H9 (cell line): ENCODE measurements at regions not wholly inside any gene's neighbourhood (a gene's known extent, or its start where the extent isn't known, plus 50 kb on each side); places are given as distances from the start of the nearest gene placed in this dataset.

Experiments
- DNase-seq: peaks from one replicate; pipeline ENCODE4 v3.0.0-alpha.2; 2017
- H2AFZ ChIP-seq: one replicate; pipeline ENCODE4 v1.6.1; 2013; ENCODE audit warnings: mild to moderate bottlenecking, low read length, control low read depth, moderate library complexity
- H2AK5ac ChIP-seq: 2 replicates; pipeline ENCODE4 v1.6.1; 2013; ENCODE audit warnings: low read length, control low read depth, mixed read lengths; ENCODE audit not compliant: insufficient read length
- H2BK120ac ChIP-seq: one replicate; pipeline ENCODE4 v1.6.1; 2013; ENCODE audit warnings: low read depth, mild to moderate bottlenecking, low read length, control low read depth, inconsistent platforms; ENCODE audit not compliant: poor library complexity, severe bottlenecking
- H2BK12ac ChIP-seq: 2 replicates; pipeline ENCODE4 v1.6.1; 2013; ENCODE audit warnings: low read length, control low read depth, mixed read lengths, low read depth; ENCODE audit not compliant: insufficient read length
- H2BK15ac ChIP-seq: 2 replicates; pipeline ENCODE4 v1.6.1; 2013; ENCODE audit warnings: low read depth, low read length, control low read depth
- H2BK20ac ChIP-seq: one replicate; pipeline ENCODE4 v1.6.1; 2013; ENCODE audit warnings: low read depth, mild to moderate bottlenecking, low read length, control low read depth, inconsistent platforms; ENCODE audit not compliant: poor library complexity, severe bottlenecking
- H2BK5ac ChIP-seq: 2 replicates; pipeline ENCODE4 v1.6.1; 2013; ENCODE audit warnings: low read length, control low read depth, mixed read lengths; ENCODE audit not compliant: insufficient read length
- H3K14ac ChIP-seq: 2 replicates; pipeline ENCODE4 v1.6.1; 2013; ENCODE audit warnings: low read length, control low read depth; ENCODE audit not compliant: insufficient read depth
- H3K18ac ChIP-seq: 2 replicates; pipeline ENCODE4 v1.6.1; 2013; ENCODE audit warnings: low read depth, mild to moderate bottlenecking, mixed read lengths, low read length, control low read depth; ENCODE audit not compliant: insufficient read length
- H3K23ac ChIP-seq: 2 replicates; pipeline ENCODE4 v1.6.1; 2013; ENCODE audit warnings: low read length, control low read depth, mixed read lengths, low read depth; ENCODE audit not compliant: insufficient read length
- H3K23me2 ChIP-seq: 2 replicates; pipeline ENCODE4 v1.6.1; 2013; ENCODE audit warnings: low read depth, mild to moderate bottlenecking, mixed read lengths, low read length, control low read depth; ENCODE audit not compliant: insufficient read length, poor library complexity, severe bottlenecking
- H3K27ac ChIP-seq: 2 replicates; pipeline ENCODE4 v1.5.1; 2013; ENCODE audit warnings: low read length, control low read depth, mixed read lengths, low read depth; ENCODE audit not compliant: insufficient read length
- H3K27me3 ChIP-seq: 2 replicates; pipeline ENCODE4 v1.6.1; 2013; ENCODE audit warnings: low read length, control low read depth, inconsistent platforms; ENCODE audit not compliant: insufficient read depth
- H3K4ac ChIP-seq: 2 replicates; pipeline ENCODE4 v1.6.1; 2013; ENCODE audit warnings: low read depth, mild to moderate bottlenecking, control low read depth, inconsistent platforms, low read length, moderate library complexity
- H3K4me1 ChIP-seq: 2 replicates; pipeline ENCODE4 v1.6.1; 2013; ENCODE audit warnings: low read length, control low read depth, inconsistent platforms; ENCODE audit not compliant: insufficient read depth
- H3K4me2 ChIP-seq: 2 replicates; pipeline ENCODE4 v1.6.1; 2013; ENCODE audit warnings: low read length, control low read depth, mixed read lengths; ENCODE audit not compliant: insufficient read length, insufficient read depth
- H3K56ac ChIP-seq: 2 replicates; pipeline ENCODE4 v1.6.1; 2013; ENCODE audit warnings: low read depth, mild to moderate bottlenecking, mixed read lengths, low read length, control low read depth; ENCODE audit not compliant: insufficient read length
- H3K79me1 ChIP-seq: 2 replicates; pipeline ENCODE4 v1.6.1; 2013; ENCODE audit warnings: low read depth, mild to moderate bottlenecking, moderate library complexity, low read length, control low read depth, inconsistent platforms; ENCODE audit not compliant: insufficient read depth, poor library complexity, severe bottlenecking
- H3K79me2 ChIP-seq: 2 replicates; pipeline ENCODE4 v1.6.1; 2013; ENCODE audit warnings: low read length, control low read depth, inconsistent platforms; ENCODE audit not compliant: insufficient read depth
- H3K9ac ChIP-seq: 2 replicates; pipeline ENCODE4 v1.6.1; 2013; ENCODE audit warnings: low read length, control low read depth, mixed read lengths; ENCODE audit not compliant: insufficient read length; ENCODE audit errors: extremely low read depth
- H3K9me3 ChIP-seq: one replicate; pipeline ENCODE4 v1.6.1; 2013; ENCODE audit warnings: low read depth, low read length, inconsistent platforms; ENCODE audit not compliant: control insufficient read depth
- H3T11ph ChIP-seq: one replicate; pipeline ENCODE4 v1.6.1; 2013; ENCODE audit warnings: mild to moderate bottlenecking, low read length, control low read depth, inconsistent platforms
- H4K20me1 ChIP-seq: one replicate; pipeline ENCODE4 v1.6.1; 2013; ENCODE audit not compliant: control insufficient read depth, insufficient read length, insufficient read depth
- H4K5ac ChIP-seq: 2 replicates; pipeline ENCODE4 v1.6.1; 2013; ENCODE audit warnings: low read depth, mild to moderate bottlenecking, mixed read lengths, low read length, control low read depth; ENCODE audit not compliant: insufficient read length
- H4K8ac ChIP-seq: replicated peaks from 2 replicates; pipeline ENCODE4 v1.6.1; 2013; ENCODE audit warnings: low read length, control low read depth, mixed read lengths, low read depth; ENCODE audit not compliant: insufficient read length
- H4K91ac ChIP-seq: 2 replicates; pipeline ENCODE4 v1.6.1; 2013; ENCODE audit warnings: low read depth, mild to moderate bottlenecking, moderate library complexity, mixed read lengths, low read length, control low read depth; ENCODE audit not compliant: insufficient read length
- H3K27ac Mint-ChIP-seq, 3 experiments: 2 replicates in 2 of 3; 3 replicates in 1 of 3; pipeline ENCODE4 v1.8.0; 2020 to 2021; ENCODE audit warnings: mixed read lengths in 3 of 3, mild to moderate bottlenecking in 1 of 3, moderate library complexity in 1 of 3
- H3K27me3 Mint-ChIP-seq: 2 replicates; pipeline ENCODE4 v1.8.0; 2021; ENCODE audit warnings: low read depth, mild to moderate bottlenecking, moderate library complexity, mixed read lengths
- H3K36me3 Mint-ChIP-seq, 3 experiments: 2 replicates in 2 of 3; 3 replicates in 1 of 3; pipeline ENCODE4 v1.8.0; 2020 to 2021; ENCODE audit warnings: low read depth in 3 of 3, mixed read lengths in 3 of 3; ENCODE audit not compliant: insufficient read depth in 1 of 3
- H3K4me1 Mint-ChIP-seq, 2 experiments: 2 replicates each; pipeline ENCODE4 v1.8.0; 2020; ENCODE audit warnings: mixed read lengths in 2 of 2
- H3K4me3 Mint-ChIP-seq, 2 experiments: 2 replicates in 1 of 2; 3 replicates in 1 of 2; pipeline ENCODE4 v1.8.0; 2020 to 2021; ENCODE audit warnings: mild to moderate bottlenecking in 2 of 2, mixed read lengths in 2 of 2, moderate library complexity in 1 of 2
- H3K9me3 Mint-ChIP-seq, 2 experiments: 2 replicates in 1 of 2; 3 replicates in 1 of 2; pipeline ENCODE4 v1.8.0; 2020; ENCODE audit warnings: mild to moderate bottlenecking in 2 of 2, mixed read lengths in 2 of 2, moderate library complexity in 1 of 2
- WGBS: extraction: QIAGEN DNeasy Blood & Tissue Kit; methylation state at CpG from one replicate; pipeline ENCODE4 v1.1.7; 2013; ENCODE audit warnings: missing lambda C conversion rate, low lambda C conversion rate, mixed read lengths; ENCODE audit not compliant: insufficient read length; ENCODE audit errors: extremely low coverage; 5-methylcytosine and 5-hydroxymethylcytosine counted together
- TF ChIP-seq, protein P1 (sequence below): fragments of 200-600 bp; sonication (generic); conservative IDR thresholded peaks from 3 replicates; pipeline ENCODE4 v1.8.0; 2021; ENCODE audit warnings: antibody characterized with exemption, mild to moderate bottlenecking

DNA sequence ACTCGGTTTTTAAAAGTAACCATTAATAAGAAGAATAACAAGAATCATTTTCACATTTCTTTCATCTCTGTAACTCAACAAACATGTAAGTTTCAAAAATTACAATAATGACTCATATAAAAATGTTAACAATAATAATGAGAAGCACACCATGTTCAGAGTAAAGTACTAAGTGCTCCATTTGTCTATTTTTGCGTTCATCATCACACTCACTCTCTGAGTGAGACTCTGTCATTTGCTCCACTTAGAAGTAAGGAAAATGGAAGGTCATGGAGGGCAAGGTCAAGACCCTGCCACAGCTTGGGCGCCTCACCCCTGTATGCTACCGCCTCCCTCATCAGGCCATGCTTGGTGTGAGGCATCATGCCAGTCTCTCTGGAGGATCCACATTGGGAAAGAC, 129.9 kb downstream of the TMEM30B start:
- DNase-seq: no peak
- no peak overlapping the region for H3K4ac ChIP-seq
- H4K20me1 ChIP-seq: no peaks in the 10 kb centered on the region
- H3K4me1 ChIP-seq: peaks cover 13% of the 10 kb centered on the region
- Mint-ChIP-seq H3K9me3 (peaks cover 0 to 3% of the 10 kb centered on the region in 2 experiments; a peak in 1 of 5 replicates), H3K27ac (no peak overlapping the region; a peak in 1 of 7 replicates), H3K27me3 (no peaks in the 10 kb centered on the region; the same call in 1 of the 2 replicates), H3K4me3 (no peak overlapping the region), H3K36me3 (peaks cover 0 to 3% (median 0%) of the 10 kb centered on the region in 3 experiments; a peak in 2 of 7 replicates), H3K4me1 (peaks cover 16 to 25% of the 10 kb centered on the region in 2 experiments)
- H3K18ac ChIP-seq: no peak overlapping the region
- no peaks in the 10 kb centered on the region for H3K9me3 ChIP-seq
- H2BK120ac ChIP-seq: no peak overlapping the region
- no CpG with 5 or more reads among the region's 4 CpGs for WGBS
- H3K79me1 ChIP-seq: no peaks in the 10 kb centered on the region
- H3T11ph ChIP-seq: no peak overlapping the region
- no peak overlapping the region for H3K14ac ChIP-seq
- H4K91ac ChIP-seq: no peak overlapping the region
- no peak overlapping the region for H2AK5ac ChIP-seq
- H2BK12ac ChIP-seq: no peak overlapping the region
- no peak overlapping the region for H2AFZ ChIP-seq
- TF ChIP-seq, protein P1, sequence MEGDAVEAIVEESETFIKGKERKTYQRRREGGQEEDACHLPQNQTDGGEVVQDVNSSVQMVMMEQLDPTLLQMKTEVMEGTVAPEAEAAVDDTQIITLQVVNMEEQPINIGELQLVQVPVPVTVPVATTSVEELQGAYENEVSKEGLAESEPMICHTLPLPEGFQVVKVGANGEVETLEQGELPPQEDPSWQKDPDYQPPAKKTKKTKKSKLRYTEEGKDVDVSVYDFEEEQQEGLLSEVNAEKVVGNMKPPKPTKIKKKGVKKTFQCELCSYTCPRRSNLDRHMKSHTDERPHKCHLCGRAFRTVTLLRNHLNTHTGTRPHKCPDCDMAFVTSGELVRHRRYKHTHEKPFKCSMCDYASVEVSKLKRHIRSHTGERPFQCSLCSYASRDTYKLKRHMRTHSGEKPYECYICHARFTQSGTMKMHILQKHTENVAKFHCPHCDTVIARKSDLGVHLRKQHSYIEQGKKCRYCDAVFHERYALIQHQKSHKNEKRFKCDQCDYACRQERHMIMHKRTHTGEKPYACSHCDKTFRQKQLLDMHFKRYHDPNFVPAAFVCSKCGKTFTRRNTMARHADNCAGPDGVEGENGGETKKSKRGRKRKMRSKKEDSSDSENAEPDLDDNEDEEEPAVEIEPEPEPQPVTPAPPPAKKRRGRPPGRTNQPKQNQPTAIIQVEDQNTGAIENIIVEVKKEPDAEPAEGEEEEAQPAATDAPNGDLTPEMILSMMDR: no peak
- H3K56ac ChIP-seq: no peak overlapping the region
- no peak overlapping the region for H3K4me2 ChIP-seq
- H3K27ac ChIP-seq: no peak overlapping the region
- H3K23me2 ChIP-seq: no peaks in the 10 kb centered on the region
- no peak overlapping the region for H4K5ac ChIP-seq
- H2BK20ac ChIP-seq: no peak overlapping the region
- no peak overlapping the region for H2BK15ac ChIP-seq
- no peak overlapping the region for H3K23ac ChIP-seq
- no peaks in the 10 kb centered on the region for H3K79me2 ChIP-seq
- no peak overlapping the region for H4K8ac ChIP-seq
- H2BK5ac ChIP-seq: no peak overlapping the region
- no peak overlapping the region for H3K9ac ChIP-seq
- H3K27me3 ChIP-seq: no peaks in the 10 kb centered on the region
